ENCODE measurements at regions not wholly inside any gene's neighbourhood (a gene's known extent, or its start where the extent isn't known, plus 50 kb on each side); places are given as distances from the start of the nearest gene placed in this dataset.

DNA sequence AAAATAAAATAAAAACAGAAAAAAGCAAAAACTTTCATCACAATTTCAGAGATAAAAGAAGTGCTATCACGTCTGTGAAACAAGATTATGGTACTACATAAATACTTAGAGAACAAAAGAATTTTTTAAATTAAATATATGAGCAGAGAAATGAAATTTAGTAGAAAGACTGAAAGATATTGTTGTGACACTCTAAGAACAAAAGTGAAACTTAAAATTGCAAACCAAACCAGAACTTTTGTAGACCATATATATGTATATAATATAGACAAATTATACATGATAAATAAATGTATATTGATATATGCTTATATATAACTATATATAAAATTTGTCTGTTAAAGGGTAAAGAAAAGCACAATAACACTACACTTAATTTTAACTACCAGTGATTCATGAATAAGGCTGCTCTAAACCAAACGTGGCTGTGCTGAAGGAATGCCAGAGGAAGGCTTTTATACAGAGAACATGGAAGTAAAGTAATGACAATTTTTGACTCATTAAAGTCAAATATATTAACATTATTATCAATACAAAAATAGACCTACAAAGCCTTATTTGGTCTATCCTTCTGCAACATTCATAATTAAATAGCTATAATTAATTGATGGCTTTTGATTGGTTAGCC, 1516.7 kb upstream of the PCDH20 start:
- H3K27me3 ChIP-seq (replicated peaks in 2 of 5; ENCODE audit: control insufficient read depth in 4 of 5, insufficient read depth in 5 of 5, low read length in 4 of 5): no peaks in the 10 kb centered on the region
- ChIA-PET CTCF (no interaction called here), POLR2A (no interaction called here)
- H3K36me3 ChIP-seq (ENCODE audit: control insufficient read depth in 4 of 4, insufficient read depth in 4 of 4, low read length in 3 of 4): no peaks in the 10 kb centered on the region
- no peak overlapping the region for H3K4me3 ChIP-seq (ENCODE audit: control insufficient read depth in 1 of 7, extremely low read depth in 1 of 7, insufficient read depth in 4 of 7, low read depth in 2 of 7, low read length in 6 of 7)
- no peak overlapping the region for H3K27ac ChIP-seq (ENCODE audit: insufficient read depth in 1 of 2, low read depth in 1 of 2, low read length in 2 of 2, poor library complexity in 1 of 2, severe bottlenecking in 2 of 2)
- H3K4me1 ChIP-seq (ENCODE audit: control extremely low read depth in 1 of 4, control insufficient read depth in 4 of 4, insufficient read depth in 4 of 4, low read length in 3 of 4): peaks cover 0 to 3% (median 0%) of the 10 kb centered on the region in 4 experiments
- WGBS (ENCODE audit: insufficient coverage): no CpG with 5 or more reads among the region's 2 CpGs
- no peaks in the 10 kb centered on the region for H3K9me3 ChIP-seq (ENCODE audit: control extremely low read depth in 1 of 5, control insufficient read depth in 4 of 5, insufficient read depth in 2 of 5, low read depth in 1 of 5, low read length in 4 of 5)
- no peak for DNase-seq

DNA sequence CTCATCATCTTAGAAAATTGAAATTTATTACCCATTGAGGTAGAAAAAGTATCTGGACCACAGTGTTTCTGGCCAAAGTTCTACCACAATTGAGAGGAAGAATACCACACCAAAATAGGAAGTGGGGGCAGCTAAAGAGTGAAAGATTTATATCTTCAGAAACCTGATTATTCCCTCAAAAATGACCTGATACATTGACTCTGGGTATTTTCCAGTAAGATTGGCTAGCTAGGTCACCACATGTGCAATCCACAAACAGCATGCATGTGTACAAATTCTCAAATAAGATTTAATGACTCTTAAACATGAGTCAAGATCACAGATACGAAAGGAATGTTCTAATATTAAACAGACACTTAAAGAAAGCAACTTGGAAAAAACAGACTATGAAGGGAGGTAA, 1516.2 kb upstream of the PCDH20 start:
- Histone ChIP-seq H3K9me3 (ENCODE audit: control extremely low read depth in 1 of 5, control insufficient read depth in 4 of 5, insufficient read depth in 2 of 5, low read depth in 1 of 5, low read length in 4 of 5) (no peaks in the 10 kb centered on the region), H3K4me3 (ENCODE audit: control insufficient read depth in 1 of 7, extremely low read depth in 1 of 7, insufficient read depth in 4 of 7, low read depth in 2 of 7, low read length in 6 of 7) (no peak overlapping the region), H3K27me3 (replicated peaks in 2 of 5; ENCODE audit: control insufficient read depth in 4 of 5, insufficient read depth in 5 of 5, low read length in 4 of 5) (no peaks in the 10 kb centered on the region), H3K27ac (ENCODE audit: insufficient read depth in 1 of 2, low read depth in 1 of 2, low read length in 2 of 2, poor library complexity in 1 of 2, severe bottlenecking in 2 of 2) (no peak overlapping the region), H3K4me1 (ENCODE audit: control extremely low read depth in 1 of 4, control insufficient read depth in 4 of 4, insufficient read depth in 4 of 4, low read length in 3 of 4) (peaks cover 0 to 3% (median 0%) of the 10 kb centered on the region in 4 experiments), H3K36me3 (ENCODE audit: control insufficient read depth in 4 of 4, insufficient read depth in 4 of 4, low read length in 3 of 4) (no peaks in the 10 kb centered on the region)
- POLR2A ChIA-PET: no interaction called here
- CTCF ChIA-PET: no interaction called here
- WGBS (ENCODE audit: insufficient coverage): no CpG with 5 or more reads among the region's 1 CpG
- no peak for DNase-seq

DNA sequence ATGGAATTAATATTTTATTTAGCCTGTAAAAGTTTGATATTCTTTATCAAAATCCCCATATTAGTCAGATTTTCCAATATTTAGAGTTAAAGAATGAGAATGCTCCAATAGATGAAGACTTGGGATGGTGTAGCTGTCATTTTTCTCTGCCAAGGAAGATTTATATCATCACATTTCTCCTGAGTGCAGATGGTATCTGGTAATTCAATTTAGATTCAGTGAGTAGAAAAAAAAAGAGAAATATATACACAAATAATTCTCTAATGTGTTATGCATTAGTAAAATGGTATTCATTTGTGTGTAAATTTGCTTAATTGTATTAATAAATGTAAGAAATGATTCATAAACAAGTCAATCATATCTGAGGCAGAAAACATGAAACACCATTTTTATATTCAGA, 1508.7 kb upstream of the PCDH20 start:
- ChIA-PET CTCF (no interaction called here), POLR2A (no interaction called here)
- Histone ChIP-seq H3K27ac (ENCODE audit: insufficient read depth in 1 of 2, low read depth in 1 of 2, low read length in 2 of 2, poor library complexity in 1 of 2, severe bottlenecking in 2 of 2) (no peak overlapping the region), H3K27me3 (replicated peaks in 2 of 5; ENCODE audit: control insufficient read depth in 4 of 5, insufficient read depth in 5 of 5, low read length in 4 of 5) (no peaks in the 10 kb centered on the region), H3K9me3 (ENCODE audit: control extremely low read depth in 1 of 5, control insufficient read depth in 4 of 5, insufficient read depth in 2 of 5, low read depth in 1 of 5, low read length in 4 of 5) (no peaks in the 10 kb centered on the region), H3K36me3 (ENCODE audit: control insufficient read depth in 4 of 4, insufficient read depth in 4 of 4, low read length in 3 of 4) (no peaks in the 10 kb centered on the region), H3K4me1 (ENCODE audit: control extremely low read depth in 1 of 4, control insufficient read depth in 4 of 4, insufficient read depth in 4 of 4, low read length in 3 of 4) (no peaks in the 10 kb centered on the region), H3K4me3 (ENCODE audit: control insufficient read depth in 1 of 7, extremely low read depth in 1 of 7, insufficient read depth in 4 of 7, low read depth in 2 of 7, low read length in 6 of 7) (no peak overlapping the region)
- DNase-seq: no peak

GRCh38 chr13:62920159-62920558, 1504.5 kb upstream of the PCDH20 start:
- 100% methylated on average over 2 of the region's 2 CpGs for WGBS (ENCODE audit: insufficient coverage)
- ChIA-PET POLR2A (no interaction called here), CTCF (no interaction called here)
- no peaks in the 10 kb centered on the region for H3K27me3 ChIP-seq (replicated peaks in 2 of 5; ENCODE audit: control insufficient read depth in 4 of 5, insufficient read depth in 5 of 5, low read length in 4 of 5)
- H3K4me3 ChIP-seq (ENCODE audit: control insufficient read depth in 1 of 7, extremely low read depth in 1 of 7, insufficient read depth in 4 of 7, low read depth in 2 of 7, low read length in 6 of 7): no peak overlapping the region
- H3K36me3 ChIP-seq (ENCODE audit: control insufficient read depth in 4 of 4, insufficient read depth in 4 of 4, low read length in 3 of 4): no peaks in the 10 kb centered on the region
- no peak for DNase-seq
- no peaks in the 10 kb centered on the region for H3K9me3 ChIP-seq (ENCODE audit: control extremely low read depth in 1 of 5, control insufficient read depth in 4 of 5, insufficient read depth in 2 of 5, low read depth in 1 of 5, low read length in 4 of 5)
- H3K4me1 ChIP-seq (ENCODE audit: control extremely low read depth in 1 of 4, control insufficient read depth in 4 of 4, insufficient read depth in 4 of 4, low read length in 3 of 4): no peaks in the 10 kb centered on the region
- H3K27ac ChIP-seq (ENCODE audit: insufficient read depth in 1 of 2, low read depth in 1 of 2, low read length in 2 of 2, poor library complexity in 1 of 2, severe bottlenecking in 2 of 2): no peak overlapping the region

DNA sequence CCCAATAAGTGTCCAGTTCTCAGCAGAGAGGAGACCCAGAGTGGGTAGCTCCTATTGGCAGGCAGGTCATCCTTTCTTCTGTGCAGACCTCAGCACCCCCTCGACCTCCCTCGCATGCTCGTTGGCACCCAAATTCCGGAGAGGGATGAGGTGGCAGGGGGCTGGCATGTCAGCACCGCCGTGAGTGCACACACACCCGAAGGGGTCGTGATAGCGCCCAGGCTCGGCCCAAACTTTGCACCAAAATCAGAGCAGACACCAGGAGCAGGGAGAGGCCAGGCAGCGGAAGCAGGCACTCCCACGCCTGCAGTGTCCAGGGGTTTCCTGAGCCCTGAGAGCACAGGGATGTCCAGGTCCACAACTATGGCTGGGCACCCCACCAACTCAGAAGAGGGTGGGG, 1503.8 kb upstream of the PCDH20 start:
- Histone ChIP-seq H3K36me3 (ENCODE audit: control insufficient read depth in 4 of 4, insufficient read depth in 4 of 4, low read length in 3 of 4) (no peaks in the 10 kb centered on the region), H3K9me3 (ENCODE audit: control extremely low read depth in 1 of 5, control insufficient read depth in 4 of 5, insufficient read depth in 2 of 5, low read depth in 1 of 5, low read length in 4 of 5) (no peaks in the 10 kb centered on the region), H3K4me3 (ENCODE audit: control insufficient read depth in 1 of 7, extremely low read depth in 1 of 7, insufficient read depth in 4 of 7, low read depth in 2 of 7, low read length in 6 of 7) (no peak overlapping the region), H3K4me1 (ENCODE audit: control extremely low read depth in 1 of 4, control insufficient read depth in 4 of 4, insufficient read depth in 4 of 4, low read length in 3 of 4) (no peaks in the 10 kb centered on the region), H3K27ac (ENCODE audit: insufficient read depth in 1 of 2, low read depth in 1 of 2, low read length in 2 of 2, poor library complexity in 1 of 2, severe bottlenecking in 2 of 2) (no peak overlapping the region), H3K27me3 (replicated peaks in 2 of 5; ENCODE audit: control insufficient read depth in 4 of 5, insufficient read depth in 5 of 5, low read length in 4 of 5) (no peaks in the 10 kb centered on the region)
- ChIA-PET CTCF (no interaction called here), POLR2A (no interaction called here)
- DNase-seq: no peak
- WGBS (ENCODE audit: insufficient coverage): 98% methylated on average over 8 of the region's 12 CpGs

DNA sequence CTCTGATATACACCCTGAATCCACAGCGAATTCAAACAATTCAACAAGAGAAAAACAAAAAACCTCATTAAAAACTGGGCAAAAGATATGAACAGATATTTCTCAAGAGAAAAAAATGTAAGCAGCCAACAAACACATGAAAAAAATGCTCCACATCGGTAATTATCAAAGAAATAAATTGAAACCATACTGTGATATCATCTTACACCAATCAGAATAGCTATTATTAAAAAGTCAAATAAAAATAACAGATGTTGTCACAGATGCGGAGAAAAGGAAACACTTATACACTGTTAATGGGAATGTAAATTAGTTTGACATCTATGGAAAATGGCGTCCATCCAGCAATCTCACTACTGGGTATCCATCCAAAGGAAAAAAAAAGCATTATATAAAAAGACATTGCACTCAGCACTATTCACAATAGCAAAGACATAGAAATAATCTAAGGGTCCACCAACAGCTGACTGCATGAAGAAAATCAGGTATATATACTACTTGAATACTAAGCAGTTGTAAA, 1495.0 kb upstream of the PCDH20 start:
- no CpG with 5 or more reads among the region's 4 CpGs for WGBS (ENCODE audit: insufficient coverage)
- H3K9me3 ChIP-seq (ENCODE audit: control extremely low read depth in 1 of 5, control insufficient read depth in 4 of 5, insufficient read depth in 2 of 5, low read depth in 1 of 5, low read length in 4 of 5): no peaks in the 10 kb centered on the region

GRCh38 chr13:62908321-62908720, 1492.7 kb upstream of the PCDH20 start:
- POLR2A ChIA-PET: no interaction called here
- DNase-seq: no peak
- CTCF ChIA-PET: no interaction called here
- Histone ChIP-seq H3K36me3 (ENCODE audit: control insufficient read depth in 4 of 4, insufficient read depth in 4 of 4, low read length in 3 of 4) (no peaks in the 10 kb centered on the region), H3K4me1 (ENCODE audit: control extremely low read depth in 1 of 4, control insufficient read depth in 4 of 4, insufficient read depth in 4 of 4, low read length in 3 of 4) (no peaks in the 10 kb centered on the region), H3K9me3 (ENCODE audit: control extremely low read depth in 1 of 5, control insufficient read depth in 4 of 5, insufficient read depth in 2 of 5, low read depth in 1 of 5, low read length in 4 of 5) (no peaks in the 10 kb centered on the region), H3K4me3 (ENCODE audit: control insufficient read depth in 1 of 7, extremely low read depth in 1 of 7, insufficient read depth in 4 of 7, low read depth in 2 of 7, low read length in 6 of 7) (no peak overlapping the region), H3K27me3 (replicated peaks in 2 of 5; ENCODE audit: control insufficient read depth in 4 of 5, insufficient read depth in 5 of 5, low read length in 4 of 5) (no peaks in the 10 kb centered on the region), H3K27ac (ENCODE audit: insufficient read depth in 1 of 2, low read depth in 1 of 2, low read length in 2 of 2, poor library complexity in 1 of 2, severe bottlenecking in 2 of 2) (no peak overlapping the region)
- WGBS (ENCODE audit: insufficient coverage): no CpG with 5 or more reads among the region's 3 CpGs

More for the DNA sequence above, 1495.0 kb upstream of the PCDH20 start:
- Histone ChIP-seq H3K4me3 (ENCODE audit: control insufficient read depth in 1 of 7, extremely low read depth in 1 of 7, insufficient read depth in 4 of 7, low read depth in 2 of 7, low read length in 6 of 7) (no peak overlapping the region), H3K36me3 (ENCODE audit: control insufficient read depth in 4 of 4, insufficient read depth in 4 of 4, low read length in 3 of 4) (no peaks in the 10 kb centered on the region), H3K27me3 (replicated peaks in 2 of 5; ENCODE audit: control insufficient read depth in 4 of 5, insufficient read depth in 5 of 5, low read length in 4 of 5) (no peaks in the 10 kb centered on the region), H3K4me1 (ENCODE audit: control extremely low read depth in 1 of 4, control insufficient read depth in 4 of 4, insufficient read depth in 4 of 4, low read length in 3 of 4) (no peaks in the 10 kb centered on the region), H3K27ac (ENCODE audit: insufficient read depth in 1 of 2, low read depth in 1 of 2, low read length in 2 of 2, poor library complexity in 1 of 2, severe bottlenecking in 2 of 2) (no peak overlapping the region)
- ChIA-PET POLR2A (no interaction called here), CTCF (no interaction called here)
- no peak for DNase-seq
